Prostate gland (tissue), 2 donors: ENCODE measurements at regions not wholly inside any gene's neighbourhood (a gene's known extent, or its start where the extent isn't known, plus 50 kb on each side); places are given as distances from the start of the nearest gene placed in this dataset.

Experiments used
- DNase-seq: peaks from one replicate; pipeline ENCODE4 v3.0.0-alpha.2; 2019; ENCODE audit warnings: low spot score
- H3K27ac ChIP-seq, 2 donors: fragments of 200-600 bp; sonication (generic); 2 replicates each; pipeline ENCODE4 v1.5.1; 2017 to 2019
- H3K27me3 ChIP-seq: fragments of 200-600 bp; sonication (generic); replicated peaks from 2 replicates; pipeline ENCODE4 v1.5.1; 2019; ENCODE audit not compliant: insufficient read depth
- H3K36me3 ChIP-seq, 2 donors: fragments of 200-600 bp; sonication (generic); 1 replicate in 1 of 2; 2 replicates in 1 of 2; pipeline versions ENCODE4 v1.5.1 to v1.8.1; 2017 to 2019
- H3K4me1 ChIP-seq: fragments of 200-600 bp; sonication (generic); replicated peaks from 2 replicates; pipeline ENCODE4 v1.5.1; 2019
- H3K4me3 ChIP-seq, 2 donors: fragments of 200-600 bp; sonication (generic); 2 replicates each; pipeline ENCODE4 v1.5.1; 2017 to 2019
- H3K9me3 ChIP-seq: fragments of 200-600 bp; sonication (generic); 2 replicates; pipeline ENCODE4 v1.5.1; 2017
- POLR2A ChIP-seq: fragments of 450-650 bp; IDR thresholded peaks from one replicate; pipeline ENCODE4 v1.6.1; 2016; ENCODE audit warnings: antibody characterized with exemption, mild to moderate bottlenecking
- POLR2AphosphoS5 ChIP-seq: sonication (generic); formaldehyde crosslinking; IDR thresholded peaks from one replicate; pipeline ENCODE4 v1.6.1; 2017; ENCODE audit warnings: antibody characterized with exemption
- WGBS: methylation state at CpG from one replicate; pipeline ENCODE4 v1.1.5; 2018; 5-methylcytosine and 5-hydroxymethylcytosine counted together
- intact Hi-C: fragments of 100-400 bp; cut with DNase I; formaldehyde crosslinking; loops from one replicate; pipeline ENCODE4 v1.14.2; 2022
- TF ChIP-seq, protein P1 (sequence below), 4 experiments: fragments of 200-600 bp in 2 of 4; fragments of 450-650 bp in 2 of 4; sonication (generic) in 2 of 4; IDR thresholded peaks; 1 replicate in 3 of 4; 2 replicates in 1 of 4; pipeline ENCODE4 v1.5.1; 2016 to 2019; ENCODE audit warnings: antibody characterized with exemption in 4 of 4, mild to moderate bottlenecking in 2 of 4, moderate library complexity in 2 of 4

GRCh38 chr17:36671144-36671543, 69.8 kb downstream of the MRM1 start:
- H3K4me3 ChIP-seq: no peak overlapping the region
- intact Hi-C loops: no loop called here
- DNase-seq: no peak
- no peak for TF ChIP-seq POLR2A
- TF ChIP-seq, protein P1, sequence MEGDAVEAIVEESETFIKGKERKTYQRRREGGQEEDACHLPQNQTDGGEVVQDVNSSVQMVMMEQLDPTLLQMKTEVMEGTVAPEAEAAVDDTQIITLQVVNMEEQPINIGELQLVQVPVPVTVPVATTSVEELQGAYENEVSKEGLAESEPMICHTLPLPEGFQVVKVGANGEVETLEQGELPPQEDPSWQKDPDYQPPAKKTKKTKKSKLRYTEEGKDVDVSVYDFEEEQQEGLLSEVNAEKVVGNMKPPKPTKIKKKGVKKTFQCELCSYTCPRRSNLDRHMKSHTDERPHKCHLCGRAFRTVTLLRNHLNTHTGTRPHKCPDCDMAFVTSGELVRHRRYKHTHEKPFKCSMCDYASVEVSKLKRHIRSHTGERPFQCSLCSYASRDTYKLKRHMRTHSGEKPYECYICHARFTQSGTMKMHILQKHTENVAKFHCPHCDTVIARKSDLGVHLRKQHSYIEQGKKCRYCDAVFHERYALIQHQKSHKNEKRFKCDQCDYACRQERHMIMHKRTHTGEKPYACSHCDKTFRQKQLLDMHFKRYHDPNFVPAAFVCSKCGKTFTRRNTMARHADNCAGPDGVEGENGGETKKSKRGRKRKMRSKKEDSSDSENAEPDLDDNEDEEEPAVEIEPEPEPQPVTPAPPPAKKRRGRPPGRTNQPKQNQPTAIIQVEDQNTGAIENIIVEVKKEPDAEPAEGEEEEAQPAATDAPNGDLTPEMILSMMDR (IDR thresholded peaks at IDR 0.05): no peak
- TF ChIP-seq POLR2AphosphoS5: no peak
- H3K36me3 ChIP-seq: no peaks in the 10 kb centered on the region
- H3K4me1 ChIP-seq: no peaks in the 10 kb centered on the region
- H3K27me3 ChIP-seq: no peaks in the 10 kb centered on the region
- H3K27ac ChIP-seq: no peak overlapping the region
- no peaks in the 10 kb centered on the region for H3K9me3 ChIP-seq
- 85% methylated on average over 3 of the region's 3 CpGs for whole genome bisulfite sequencing

DNA sequence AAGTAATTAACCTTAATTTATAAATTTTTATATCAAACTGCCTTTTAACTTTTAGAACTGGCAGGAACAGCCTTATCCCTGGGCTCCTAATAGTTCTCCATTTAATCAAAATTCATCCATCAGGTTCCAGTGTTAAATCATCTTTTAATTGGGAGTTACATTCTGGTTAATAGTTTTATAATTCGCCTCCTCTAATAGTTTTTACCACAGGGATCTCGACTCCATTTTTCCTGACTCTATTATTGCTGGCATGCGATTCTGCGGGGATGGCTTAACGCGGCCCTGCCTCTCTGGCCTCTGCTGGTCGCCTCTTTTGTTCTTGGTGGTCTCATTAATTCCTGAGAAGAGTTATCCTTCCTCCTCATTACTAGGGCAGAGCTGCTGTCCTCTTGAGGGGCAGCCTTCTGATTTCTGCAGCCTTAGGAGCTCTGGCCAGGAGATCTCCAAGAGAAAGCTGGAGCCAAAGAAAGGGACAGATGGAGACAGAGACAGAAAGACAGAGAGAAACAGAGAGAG, 71.1 kb downstream of the MRM1 start:
- Histone ChIP-seq H3K4me1 (no peaks in the 10 kb centered on the region), H3K27ac (no peak overlapping the region), H3K4me3 (no peak overlapping the region), H3K9me3 (no peaks in the 10 kb centered on the region), H3K27me3 (no peaks in the 10 kb centered on the region), H3K36me3 (no peaks in the 10 kb centered on the region)
- intact Hi-C loops: no loop called here
- TF ChIP-seq POLR2AphosphoS5 (no peak), POLR2A (no peak)
- TF ChIP-seq, protein P1 (IDR thresholded peaks at IDR 0.05): no peak
- 77% methylated on average over 7 of the region's 7 CpGs for WGBS
- no peak for DNase-seq

GRCh38 chr17:36673068-36673467, 71.7 kb downstream of the MRM1 start:
- Histone ChIP-seq H3K27me3 (no peaks in the 10 kb centered on the region), H3K9me3 (no peaks in the 10 kb centered on the region), H3K27ac (no peak overlapping the region), H3K36me3 (no peaks in the 10 kb centered on the region), H3K4me1 (no peaks in the 10 kb centered on the region), H3K4me3 (no peak overlapping the region)
- DNase-seq: no peak
- 93% methylated on average over 5 of the region's 5 CpGs for WGBS
- TF ChIP-seq POLR2A: no peak
- TF ChIP-seq, protein P1 (IDR thresholded peaks at IDR 0.05): no peak
- TF ChIP-seq POLR2AphosphoS5: no peak
- intact Hi-C loops: no loop called here

- H3K4me3 ChIP-seq: no peak overlapping the region
- DNase-seq: no peak
- no peaks in the 10 kb centered on the region for H3K4me1 ChIP-seq
- no peaks in the 10 kb centered on the region for H3K9me3 ChIP-seq
- H3K27ac ChIP-seq: no peak overlapping the region
- TF ChIP-seq POLR2AphosphoS5: no peak
- TF ChIP-seq, protein P1 (IDR thresholded peaks at IDR 0.05): no peak
- TF ChIP-seq POLR2A: no peak
- no peaks in the 10 kb centered on the region for H3K27me3 ChIP-seq
- intact Hi-C loops: no loop called here
- 79% methylated on average over 7 of the region's 7 CpGs for WGBS
- H3K36me3 ChIP-seq: no peaks in the 10 kb centered on the region
These were observed 72.4 kb downstream of the MRM1 start for GRCh38 chr17:36673637-36674277.

GRCh38 chr17:36674278-36674650, 72.9 kb downstream of the MRM1 start:
- H3K27ac ChIP-seq: no peak overlapping the region
- no peaks in the 10 kb centered on the region for H3K36me3 ChIP-seq
- H3K4me3 ChIP-seq: no peak overlapping the region
- no peaks in the 10 kb centered on the region for H3K4me1 ChIP-seq
- H3K27me3 ChIP-seq: no peaks in the 10 kb centered on the region
- intact Hi-C loops: no loop called here
- no peaks in the 10 kb centered on the region for H3K9me3 ChIP-seq
- no peak for DNase-seq
- no peak for TF ChIP-seq POLR2AphosphoS5
- TF ChIP-seq, protein P1 (IDR thresholded peaks at IDR 0.05): no peak
- 55% methylated on average over 4 of the region's 4 CpGs for WGBS
